Stimulated activated CD4-positive, alpha-beta T cell treated with anti-CD3 and anti-CD28 coated beads, Interleukin-4, amount 100 ng/mL, for 4 hours (primary cell): ENCODE measurements at regions not wholly inside any gene's neighbourhood (a gene's known extent, or its start where the extent isn't known, plus 50 kb on each side); places are given as distances from the start of the nearest gene placed in this dataset.
"Not testable (repeated sequence)": the region's sequence is repeated elsewhere in the genome, so short reads cannot be mapped to it uniquely, and the experiment has no call there.

Source experiments
- DNase-seq, 2 experiments: peaks; one replicate each; pipeline ENCODE4 v3.0.0-alpha.2; 2020

GRCh38 chr2:234719116-234719716 is 222.3 kb upstream of the ARL4C start:
- no peak for DNase-seq

- no peak for DNase-seq
Observed at GRCh38 chr2:234716271-234716670, 219.4 kb upstream of the ARL4C start.

DNA sequence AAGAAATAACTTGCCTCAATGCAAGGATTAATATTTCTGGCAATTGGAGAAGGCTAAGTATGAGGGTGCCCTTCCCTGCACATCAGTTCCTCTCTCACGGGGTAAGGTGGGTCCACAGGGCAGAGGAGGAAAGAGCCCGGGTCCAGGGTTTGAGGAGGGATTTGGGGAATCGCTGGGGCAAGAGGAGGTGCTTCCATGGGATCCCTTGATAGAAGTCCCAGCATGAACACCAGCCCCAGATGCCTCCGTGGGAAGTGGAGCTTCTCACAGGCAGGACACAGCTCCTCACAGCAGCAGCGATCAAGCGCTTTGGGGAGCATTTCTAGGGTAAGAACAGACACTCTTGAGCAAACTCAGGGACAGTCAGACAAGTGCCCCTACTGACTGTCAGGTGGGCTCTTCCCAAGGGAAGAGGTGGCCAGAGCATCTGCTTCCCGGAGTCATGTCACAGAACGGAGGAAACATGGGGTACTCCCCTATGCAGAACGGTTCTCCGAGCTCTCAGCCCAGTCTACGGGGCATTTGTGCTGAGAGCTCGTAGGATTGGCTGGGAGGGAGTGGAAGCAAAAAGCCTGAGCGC is 218.9 kb upstream of the ARL4C start:
- DNase-seq = no peak

- no peak for DNase-seq
Observed at GRCh38 chr2:234714711-234715110, 217.8 kb upstream of the ARL4C start.

- no peak for DNase-seq
Observed at GRCh38 chr2:234712421-234712935, 215.6 kb upstream of the ARL4C start.

DNA sequence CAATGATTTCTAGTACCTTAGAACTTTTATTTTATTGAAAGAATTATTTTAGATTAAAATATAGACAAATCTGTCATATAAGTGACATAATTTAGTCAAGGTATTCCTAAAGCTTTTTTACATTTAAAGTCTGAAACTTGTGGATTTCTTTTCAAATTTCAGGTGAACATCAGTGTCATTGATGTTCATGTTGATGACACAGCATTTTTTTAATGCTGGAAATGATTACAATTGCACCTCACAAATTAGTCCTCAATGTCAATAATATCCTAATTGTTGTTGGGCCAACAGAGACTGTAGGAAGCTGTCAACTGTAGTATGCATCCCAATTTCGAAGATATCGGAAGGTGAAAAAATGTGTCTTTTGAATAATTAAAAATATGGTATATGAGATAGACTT is 214.4 kb upstream of the ARL4C start:
- no peak for DNase-seq

DNA sequence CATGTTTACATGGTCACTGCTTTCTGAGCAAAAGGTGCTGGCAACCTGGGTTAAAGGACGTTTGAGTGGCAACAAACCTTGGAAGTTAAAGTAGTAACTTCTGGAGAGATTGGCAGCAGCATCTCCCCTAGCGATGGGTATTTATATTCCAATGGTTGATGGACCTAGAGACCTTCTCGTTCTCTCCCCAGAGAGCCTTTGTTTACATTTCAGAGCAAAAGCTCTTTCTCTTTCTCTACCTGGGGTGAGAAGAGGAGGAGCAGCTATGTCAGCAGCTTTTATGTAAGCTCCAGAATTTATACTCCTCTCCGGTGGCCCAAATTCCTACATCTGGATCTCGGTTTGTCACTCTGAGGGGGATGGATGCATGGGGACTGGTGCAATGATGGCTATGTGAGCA is 213.7 kb upstream of the ARL4C start:
- DNase-seq = no peak

- no peak for DNase-seq
Observed at GRCh38 chr2:234710066-234710465, 213.2 kb upstream of the ARL4C start.

DNA sequence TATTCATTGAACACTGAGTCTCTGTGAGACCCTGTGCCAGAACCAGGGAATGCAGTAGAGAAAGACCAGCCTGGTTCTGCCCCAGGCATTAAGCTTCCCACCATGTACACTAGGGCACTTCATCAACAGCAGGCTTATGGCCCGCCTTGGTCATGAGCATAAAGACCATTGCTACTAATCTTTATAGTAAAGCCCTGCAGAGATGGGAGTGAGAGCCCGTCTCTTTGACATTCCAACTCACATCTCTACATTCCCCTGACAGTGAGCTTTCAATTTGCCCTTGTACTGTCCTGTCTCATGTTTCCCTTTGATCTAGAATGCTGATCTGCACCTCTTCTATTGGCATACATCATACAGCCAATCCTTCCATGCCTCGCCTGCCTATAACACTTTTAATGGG is 211.8 kb upstream of the ARL4C start:
- DNase-seq = no peak

- no peak for DNase-seq
Observed at GRCh38 chr2:234708091-234708683, 211.3 kb upstream of the ARL4C start.

DNA sequence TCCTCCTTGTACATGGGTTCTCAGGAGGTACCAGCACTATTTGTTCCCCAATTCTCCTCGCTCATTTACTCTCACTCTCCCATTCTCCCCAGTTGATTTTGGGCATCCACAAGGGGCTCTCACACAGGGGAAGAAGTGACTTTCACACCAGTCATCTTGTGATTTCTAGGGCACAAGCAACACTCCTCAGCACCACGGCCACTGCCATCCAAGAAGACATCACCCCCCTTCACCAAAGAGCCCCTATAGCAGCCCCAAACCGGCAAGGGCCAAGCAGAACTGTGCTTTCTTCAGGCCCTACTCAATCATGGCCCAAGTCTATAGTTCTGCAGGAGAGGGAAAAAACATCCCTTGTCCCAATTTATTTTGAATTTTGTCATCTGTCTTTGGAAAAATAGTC is 209.2 kb upstream of the ARL4C start:
- DNase-seq = no peak

DNA sequence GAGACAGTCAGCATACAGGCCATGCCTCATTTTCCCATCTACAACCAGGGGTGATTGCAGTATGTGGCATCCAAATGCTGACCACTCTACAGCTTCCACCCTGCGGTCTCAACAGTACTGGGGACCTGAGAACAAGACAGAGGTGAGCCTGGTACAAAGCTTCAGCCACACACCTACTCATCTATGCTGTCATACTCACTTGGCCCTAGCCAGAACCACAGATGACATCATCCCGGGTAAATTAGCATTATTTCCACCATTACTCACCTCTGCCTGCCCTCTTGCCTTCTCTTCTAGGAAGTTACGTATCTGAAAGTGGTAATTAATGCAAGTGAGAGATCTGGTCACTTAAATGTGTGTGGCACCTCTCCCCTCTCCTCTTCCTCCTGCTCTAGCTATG is 208.2 kb upstream of the ARL4C start:
- no peak for DNase-seq

- DNase-seq = no peak
Observed at GRCh38 chr2:234703258-234703657, 206.4 kb upstream of the ARL4C start.

GRCh38 chr2:234702731-234703225 is 205.9 kb upstream of the ARL4C start:
- no peak for DNase-seq

- DNase-seq = no peak
Observed at GRCh38 chr2:234701841-234702240, 205.0 kb upstream of the ARL4C start.

DNA sequence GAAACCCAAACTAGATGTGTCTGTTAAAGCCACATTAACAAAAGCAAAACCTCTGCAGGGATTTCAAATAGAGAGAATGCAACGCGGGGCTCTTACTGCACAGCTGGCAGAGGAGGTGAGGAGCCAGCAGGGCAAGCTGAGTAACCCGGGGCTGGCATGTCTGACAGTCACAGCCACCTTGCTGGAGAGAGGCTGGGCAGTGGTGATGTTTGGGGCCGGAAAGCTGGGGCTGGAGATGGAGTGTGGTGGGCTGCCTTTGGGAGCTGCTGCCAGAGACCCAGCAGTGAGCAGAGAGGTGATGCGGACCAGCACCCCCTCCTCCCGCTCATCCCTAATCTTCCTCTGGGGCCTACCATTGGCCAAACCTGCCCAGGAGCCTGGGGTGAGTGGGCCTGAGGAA is 204.5 kb upstream of the ARL4C start:
- DNase-seq = no peak

GRCh38 chr2:234699456-234699855 is 202.6 kb upstream of the ARL4C start:
- DNase-seq = no peak

DNA sequence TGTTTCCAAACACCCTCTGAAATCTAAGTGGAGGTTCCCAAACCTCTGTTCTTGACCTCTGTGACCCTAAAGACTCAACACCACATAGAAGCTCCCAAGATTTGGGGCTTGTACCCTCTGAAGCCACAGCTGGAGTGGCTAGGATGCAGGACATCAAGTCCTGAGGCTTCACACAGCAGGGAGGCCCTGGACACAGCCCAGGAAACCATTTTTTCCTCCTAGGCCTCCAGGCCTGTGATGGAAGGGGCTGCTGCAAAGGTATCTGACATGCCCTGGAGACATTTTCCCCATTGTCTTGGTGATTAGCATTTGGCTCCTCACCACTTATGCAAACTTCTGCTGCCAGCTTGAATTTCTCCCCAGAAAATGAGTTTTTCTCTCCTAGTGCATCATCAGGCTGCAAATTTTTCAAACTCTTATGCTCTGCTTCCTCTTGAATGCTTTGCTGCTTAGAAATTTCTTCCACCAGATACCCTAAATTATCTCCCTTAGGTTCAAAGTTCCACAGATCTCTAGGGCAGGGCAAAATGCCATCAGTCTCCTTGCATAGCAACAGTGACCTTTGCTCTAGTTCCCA is 200.5 kb upstream of the ARL4C start:
- not testable (repeated sequence) for DNase-seq

DNA sequence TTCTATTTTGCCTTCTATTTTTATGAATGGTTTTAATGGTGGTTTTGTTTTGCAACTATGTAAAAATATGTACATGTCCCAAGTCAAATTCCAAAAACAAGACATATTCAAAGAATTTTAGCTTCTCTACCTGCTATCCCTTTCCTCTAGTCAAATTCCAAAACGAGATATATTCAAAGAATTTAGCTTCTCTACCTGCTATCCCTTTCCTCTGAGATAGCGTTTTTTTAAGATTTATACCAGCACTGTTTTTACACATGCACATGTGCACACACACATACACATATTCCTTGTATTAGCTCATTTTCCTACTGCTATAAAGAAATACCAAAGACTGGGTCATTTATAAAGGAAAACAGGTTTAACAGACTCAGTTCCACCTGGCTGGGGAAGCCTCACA is 199.1 kb upstream of the ARL4C start:
- no peak for DNase-seq

DNA sequence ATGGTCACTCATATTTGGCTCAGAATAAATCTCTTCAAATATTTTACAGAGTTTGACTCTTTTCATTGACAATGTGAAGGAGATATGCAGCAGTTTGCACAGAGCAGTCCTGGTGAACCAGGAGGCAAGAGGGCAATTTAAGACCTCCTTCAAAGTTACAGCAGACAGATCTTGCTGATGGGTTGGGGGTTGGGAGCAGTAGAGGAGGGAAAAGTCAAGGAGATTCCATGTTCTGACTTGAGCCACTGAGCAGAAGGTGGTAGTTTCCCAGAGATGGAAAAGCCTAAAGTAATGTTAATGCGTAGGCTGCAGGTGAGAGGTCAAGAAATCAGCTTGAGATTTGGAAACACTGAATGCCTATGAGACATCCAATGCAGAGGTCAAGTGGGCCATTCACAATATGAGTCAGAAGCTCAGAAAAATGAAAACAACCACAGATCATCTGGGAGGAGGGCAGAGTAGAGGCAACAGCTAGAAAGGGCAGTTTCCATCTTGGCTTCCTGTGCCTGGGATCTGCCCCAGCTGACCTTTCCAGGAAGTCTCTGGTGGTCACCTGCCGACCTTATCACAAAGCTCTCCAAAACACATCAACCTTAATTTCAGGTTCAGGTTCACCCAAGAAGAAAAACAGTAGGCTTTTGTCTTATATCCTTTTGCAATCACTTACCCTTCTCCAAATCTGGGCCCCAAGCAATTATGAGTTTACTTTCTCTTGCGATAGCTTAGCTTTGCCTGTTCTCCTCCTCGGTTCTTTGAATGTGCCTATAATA is 197.5 kb upstream of the ARL4C start:
- no peak for DNase-seq

DNA sequence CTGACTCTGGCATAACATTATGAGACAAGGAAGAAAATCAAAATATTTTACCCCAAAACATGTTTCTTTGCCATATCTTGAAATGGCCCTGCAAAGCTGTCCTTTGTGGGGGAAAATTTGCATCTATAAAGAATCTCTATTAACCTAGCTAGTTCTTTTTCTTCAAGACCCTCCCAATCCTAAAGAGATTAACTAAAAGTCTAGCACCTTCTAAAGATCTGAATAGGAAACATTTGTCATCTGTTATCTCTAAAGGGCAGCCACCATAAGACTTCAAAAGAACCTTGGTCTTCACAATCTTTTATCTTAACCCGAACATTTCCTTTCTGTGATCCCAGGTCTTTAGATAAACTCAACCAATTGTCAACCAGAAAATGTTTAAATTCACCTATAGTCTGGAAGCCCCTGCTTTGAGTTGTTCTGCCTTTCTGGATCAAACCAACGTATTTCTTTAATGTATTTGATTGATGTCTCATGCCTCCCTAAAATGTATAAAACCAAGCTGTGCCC is 196.9 kb upstream of the ARL4C start:
- DNase-seq = not testable (repeated sequence)

DNA sequence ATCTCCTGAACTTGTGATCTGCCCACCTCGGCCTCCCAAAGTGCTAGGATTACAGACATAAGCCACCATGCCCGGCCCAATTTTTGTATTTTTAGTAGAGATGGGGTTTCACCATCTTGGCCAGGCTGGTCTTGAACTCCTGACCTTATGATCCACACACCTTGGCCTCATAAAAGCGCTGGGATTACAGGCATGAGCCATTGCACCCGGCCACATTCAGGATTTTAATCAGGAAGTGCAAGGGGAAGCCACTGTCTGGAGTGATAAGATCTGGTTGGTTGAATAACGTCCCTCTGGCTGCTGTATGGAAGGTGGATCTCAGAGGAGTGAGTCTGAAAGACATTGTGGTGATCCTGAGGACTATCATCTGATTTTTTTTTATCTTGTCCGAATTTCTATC is 196.3 kb upstream of the ARL4C start:
- not testable (repeated sequence) for DNase-seq
